Epithelial cell of esophagus (primary cell): ENCODE measurements at regions not wholly inside any gene's neighbourhood (a gene's known extent, or its start where the extent isn't known, plus 50 kb on each side); places are given as distances from the start of the nearest gene placed in this dataset.
"Not testable (repeated sequence)": the region's sequence is repeated elsewhere in the genome, so short reads cannot be mapped to it uniquely, and the experiment has no call there.

Experiments
- DNase-seq: peaks from one replicate; pipeline ENCODE4 v3.0.0; 2010; ENCODE audit warnings: low read depth
- H3K4me3 ChIP-seq: 2 replicates; pipeline ENCODE4 v1.5.1; 2011; ENCODE audit warnings: mild to moderate bottlenecking, low read length, control low read depth

GRCh38 chr21:9361615-9362014 lies 1159.8 kb upstream of the TPTE start:
- H3K4me3 ChIP-seq, DNase-seq: not testable (repeated sequence)

- not testable (repeated sequence) for H3K4me3 ChIP-seq
- peak; percentile 0 for DNase-seq
These were observed 1159.1 kb upstream of the TPTE start for GRCh38 chr21:9362309-9362708.

DNA sequence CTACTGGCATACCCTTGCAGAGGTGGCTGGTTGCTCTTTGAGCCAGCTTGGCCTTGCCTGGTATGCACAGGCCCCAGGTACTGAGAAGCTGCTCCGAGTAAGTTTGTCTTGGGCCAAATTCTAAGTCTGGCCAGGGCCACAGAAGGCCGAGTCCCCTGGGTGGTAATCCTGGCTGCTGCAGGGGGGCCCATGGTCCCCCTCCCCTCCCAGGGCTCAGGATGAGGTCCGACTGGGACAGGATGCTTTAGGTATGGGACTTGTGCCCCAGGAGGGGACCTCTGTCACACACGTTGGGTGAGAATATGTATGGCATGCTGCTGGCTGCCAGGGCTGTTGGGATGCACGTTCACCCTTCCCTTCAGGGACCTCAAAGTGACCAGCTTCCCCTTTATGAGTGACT lies 1155.6 kb upstream of the TPTE start:
- DNase-seq, H3K4me3 ChIP-seq: not testable (repeated sequence)

GRCh38 chr21:9366578-9366977 lies 1154.8 kb upstream of the TPTE start:
- not testable (repeated sequence) for H3K4me3 ChIP-seq

More at GRCh38 chr21:9366578-9366977, 1154.8 kb upstream of the TPTE start:
- DNase-seq: not testable (repeated sequence)
